ENCODE measurements at regions not wholly inside any gene's neighbourhood (a gene's known extent, or its start where the extent isn't known, plus 50 kb on each side); places are given as distances from the start of the nearest gene placed in this dataset.
"Not testable (repeated sequence)": the region's sequence is repeated elsewhere in the genome, so short reads cannot be mapped to it uniquely, and the experiment has no call there.

DNA sequence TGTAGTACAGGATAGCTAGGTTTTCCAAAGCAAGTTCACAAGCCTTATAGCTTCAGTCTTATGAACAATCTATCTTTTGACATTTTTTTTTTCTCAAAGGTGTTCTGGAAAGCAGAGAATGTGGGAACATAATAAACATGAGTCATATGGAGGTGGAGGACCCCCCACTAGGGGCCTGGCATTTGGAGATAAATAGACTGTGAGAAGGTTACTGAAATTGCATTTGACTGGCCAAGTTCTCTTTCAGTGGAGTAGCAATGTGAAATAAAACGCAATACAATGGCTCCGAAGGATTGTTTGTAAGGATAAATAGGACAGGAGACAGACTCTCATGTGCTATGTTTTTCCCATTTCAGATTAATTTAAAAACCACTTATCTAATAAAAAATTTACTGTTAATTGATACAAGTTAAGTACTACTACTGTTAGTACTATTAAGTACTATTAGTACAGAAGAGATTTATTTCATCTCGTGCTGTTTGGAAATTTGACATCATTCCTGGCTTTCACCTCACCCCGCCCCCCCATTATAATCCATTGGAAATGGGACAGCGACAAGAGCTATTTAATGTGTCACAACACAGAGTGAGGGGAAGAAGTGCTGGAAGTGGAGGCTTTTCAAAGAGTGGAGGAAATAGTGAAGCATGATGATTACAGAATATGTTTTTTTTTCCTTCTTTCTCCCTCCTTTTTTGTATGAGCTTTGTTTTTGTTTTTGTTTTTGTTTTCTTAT lies 122.6 kb upstream of the ID4 start:
- DNase-seq = no peak

DNA sequence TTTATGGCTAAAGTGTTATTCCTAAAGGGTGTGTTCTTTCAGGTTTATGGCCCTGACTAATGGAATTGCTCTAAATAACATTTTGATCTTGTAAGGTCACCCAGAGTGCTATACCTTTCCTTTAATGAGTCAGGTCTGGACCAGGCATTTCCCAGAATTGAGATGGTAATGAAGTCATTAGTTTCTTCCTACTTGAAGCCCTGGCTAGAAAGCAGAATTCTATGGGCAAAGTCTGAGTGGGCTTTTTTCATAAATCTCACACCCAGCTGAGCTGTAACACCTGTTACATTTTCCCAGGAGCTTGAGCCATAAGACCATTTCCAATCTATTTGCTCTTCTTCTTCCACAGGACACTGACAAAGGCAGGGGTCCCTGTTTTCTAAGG lies 122.0 kb upstream of the ID4 start:
- no peak for DNase-seq

GRCh38 chr6:19719691-19720128 lies 117.5 kb upstream of the ID4 start:
- DNase-seq = no peak

DNA sequence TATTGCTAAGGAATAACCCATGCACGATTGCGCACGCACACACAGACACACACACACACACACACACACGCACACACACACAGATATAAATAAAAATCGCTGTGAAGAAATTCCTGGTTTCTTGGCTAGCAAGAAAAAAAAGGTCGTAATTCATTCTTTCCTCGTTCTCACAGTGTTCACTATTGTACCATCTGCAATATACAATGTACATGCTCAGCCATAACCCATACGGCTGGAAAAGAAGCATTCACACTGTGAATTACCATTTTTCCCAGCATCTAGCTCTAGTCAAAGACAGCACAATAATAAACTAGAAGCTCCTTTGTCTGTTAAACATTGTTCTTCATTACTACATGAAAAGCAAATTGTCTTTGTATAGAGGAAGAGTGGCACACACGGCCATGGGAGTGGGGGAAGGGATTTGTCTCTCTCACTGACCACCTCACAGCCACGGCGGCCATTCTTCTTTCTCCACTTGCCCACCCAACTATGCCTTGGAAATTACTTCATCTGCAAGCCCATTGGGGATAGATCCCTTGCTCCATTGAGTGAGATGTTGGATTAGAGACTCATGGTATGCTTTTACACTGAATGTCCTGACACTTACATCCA lies 115.3 kb upstream of the ID4 start:
- no peak for DNase-seq

GRCh38 chr6:19722999-19723398 lies 114.2 kb upstream of the ID4 start:
- no peak for DNase-seq

- no peak for DNase-seq
Observed at GRCh38 chr6:19723545-19723944, 113.6 kb upstream of the ID4 start.

GRCh38 chr6:19725436-19725835 lies 111.7 kb upstream of the ID4 start:
- not testable (repeated sequence) for DNase-seq

DNA sequence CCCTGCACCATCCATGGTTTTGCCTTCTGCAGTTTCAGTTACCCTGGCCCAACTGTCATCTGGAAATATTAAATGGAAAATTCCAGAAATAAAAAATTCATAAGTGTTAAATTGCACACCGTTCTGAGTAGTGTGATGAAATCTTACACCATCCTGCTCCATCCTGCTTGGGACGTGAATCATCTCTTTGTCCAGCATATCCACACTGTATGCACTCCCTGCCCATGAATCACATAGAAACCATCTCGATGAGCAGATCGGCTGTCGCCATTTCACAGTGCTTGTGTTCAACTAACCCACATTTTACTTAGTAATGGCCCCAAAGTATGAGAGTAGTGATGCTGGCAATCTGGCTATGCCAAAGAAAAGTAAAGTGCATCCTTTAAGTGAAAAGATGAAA lies 105.9 kb upstream of the ID4 start:
- DNase-seq = no peak

GRCh38 chr6:19734061-19734460 lies 103.1 kb upstream of the ID4 start:
- DNase-seq = no peak

GRCh38 chr6:19734519-19734918 lies 102.7 kb upstream of the ID4 start:
- no peak for DNase-seq

DNA sequence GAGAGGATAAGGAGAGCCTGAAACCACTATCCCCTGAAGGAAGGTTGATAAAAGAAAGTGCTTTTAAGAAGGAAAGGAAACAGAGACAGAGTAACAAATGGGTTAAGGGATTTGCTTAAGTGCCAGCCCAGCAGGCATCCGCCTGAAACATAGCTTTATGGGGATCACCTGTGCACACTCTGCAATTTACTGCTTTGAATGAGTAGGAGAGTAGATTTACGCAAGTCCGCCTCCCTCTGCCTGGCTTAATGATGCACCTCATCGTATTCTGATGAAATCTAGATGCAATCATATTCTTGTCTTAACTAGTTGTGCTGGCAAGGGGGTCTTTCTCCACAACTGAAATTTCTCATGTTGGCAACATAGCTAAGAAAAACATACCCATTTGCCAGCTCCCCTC lies 101.1 kb upstream of the ID4 start:
- DNase-seq = no peak

DNA sequence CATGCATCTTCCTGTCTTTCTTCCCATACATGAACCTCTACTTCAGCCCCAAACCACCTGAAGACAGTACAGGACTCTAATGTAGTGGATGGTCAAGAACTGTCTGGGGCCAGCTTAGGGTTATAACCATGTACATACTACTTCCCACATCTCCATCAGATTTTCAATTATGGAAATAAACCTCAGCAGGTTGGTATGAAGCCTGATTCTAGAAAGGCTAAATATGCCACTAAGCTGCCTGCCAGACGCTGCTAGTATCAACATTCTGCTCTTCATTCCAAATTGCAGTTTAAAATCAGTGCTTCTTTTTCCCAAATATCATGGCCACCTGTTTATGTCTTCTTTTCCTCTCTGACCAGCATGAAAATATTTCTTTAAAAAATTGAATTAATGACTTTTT lies 99.2 kb upstream of the ID4 start:
- no peak for DNase-seq

DNA sequence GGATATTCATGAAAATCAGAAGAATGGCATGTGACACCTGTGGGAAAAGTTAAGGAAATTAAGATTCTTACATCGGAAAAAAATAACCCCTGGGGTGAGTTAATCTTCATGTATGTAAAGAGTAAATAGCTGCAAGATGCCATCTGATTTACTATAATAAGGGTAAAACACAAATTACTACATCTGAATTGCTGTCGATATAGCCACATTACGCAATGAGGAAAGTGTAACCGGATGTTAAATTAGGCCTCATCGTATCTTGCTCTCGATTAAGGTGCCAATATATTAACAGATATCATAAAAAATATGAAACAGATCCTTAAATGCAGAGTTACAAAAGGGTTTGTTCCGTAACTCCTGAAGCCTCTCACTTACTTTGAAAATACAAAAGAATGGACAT lies 87.4 kb upstream of the ID4 start:
- DNase-seq = no peak

DNA sequence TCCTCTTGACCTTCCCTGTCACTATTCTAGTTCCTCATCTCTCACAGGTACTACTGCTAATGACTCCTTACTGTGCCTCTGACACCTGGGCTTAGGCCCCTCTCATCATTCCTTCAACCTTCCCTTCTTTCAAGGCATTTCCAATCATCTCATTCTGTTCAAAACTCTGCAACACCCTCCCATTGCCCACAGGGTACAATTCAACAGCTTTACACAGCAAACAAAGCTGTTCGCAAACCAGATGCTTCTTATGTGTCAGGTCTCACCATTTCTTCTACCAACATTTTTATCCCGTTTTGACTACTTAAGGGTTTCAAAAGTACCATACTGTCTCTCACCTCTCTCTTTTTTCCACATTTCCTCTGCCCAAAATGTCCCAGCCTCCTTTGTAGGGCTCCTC lies 84.4 kb upstream of the ID4 start:
- DNase-seq = no peak

GRCh38 chr6:19753826-19754225 lies 83.3 kb upstream of the ID4 start:
- no peak for DNase-seq

GRCh38 chr6:19754686-19755085 lies 82.5 kb upstream of the ID4 start:
- DNase-seq = no peak

DNA sequence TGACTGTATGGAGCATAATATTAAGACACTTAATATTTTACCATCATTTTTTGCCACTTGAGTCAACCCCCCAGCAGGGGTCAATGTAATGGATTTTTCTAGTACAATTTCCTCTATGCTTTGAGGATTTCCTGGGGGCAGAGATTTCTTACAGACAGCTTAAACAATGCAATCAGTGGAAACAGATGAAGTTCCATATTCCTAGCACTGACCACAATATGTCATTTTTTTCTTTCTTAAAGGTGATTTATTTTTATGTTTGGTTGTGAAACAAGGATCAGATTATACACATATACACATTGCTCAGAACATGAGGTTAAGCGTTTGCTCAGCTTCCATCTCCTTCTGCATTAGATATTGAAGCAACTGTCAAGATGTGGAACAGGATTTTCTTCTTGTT lies 82.0 kb upstream of the ID4 start:
- DNase-seq = no peak

GRCh38 chr6:19757036-19757435 lies 80.1 kb upstream of the ID4 start:
- no peak for DNase-seq

GRCh38 chr6:19759117-19759880 lies 77.9 kb upstream of the ID4 start:
- DNase-seq = no peak

- no peak for DNase-seq
Observed at GRCh38 chr6:19761121-19761520, 76.0 kb upstream of the ID4 start.

DNA sequence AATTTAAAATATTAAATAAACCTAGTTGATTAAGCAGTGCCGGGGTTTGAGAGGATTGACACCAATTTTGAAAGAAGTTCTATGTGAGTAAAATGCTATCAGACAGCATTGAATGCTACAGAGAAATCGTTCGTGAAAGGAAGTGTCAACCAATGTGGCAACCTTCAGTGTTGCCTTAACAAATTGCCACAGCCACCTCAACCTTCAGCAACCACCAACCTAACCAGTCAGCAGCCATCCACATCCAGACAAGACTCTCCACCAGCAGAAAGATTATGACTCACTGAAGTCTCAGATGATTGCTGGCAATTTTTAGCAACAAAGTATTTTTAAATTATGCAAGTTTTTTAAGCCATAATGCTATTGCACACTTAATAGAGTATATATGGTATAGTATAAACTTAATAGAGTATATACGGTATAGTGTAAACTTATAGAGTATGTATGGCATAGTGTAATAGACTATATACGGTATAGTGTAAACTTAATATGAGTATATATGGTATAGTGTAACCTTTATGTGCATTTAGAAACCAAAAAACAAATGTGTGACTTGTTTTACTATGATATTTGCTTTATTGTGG lies 65.3 kb upstream of the ID4 start:
- DNase-seq = no peak

DNA sequence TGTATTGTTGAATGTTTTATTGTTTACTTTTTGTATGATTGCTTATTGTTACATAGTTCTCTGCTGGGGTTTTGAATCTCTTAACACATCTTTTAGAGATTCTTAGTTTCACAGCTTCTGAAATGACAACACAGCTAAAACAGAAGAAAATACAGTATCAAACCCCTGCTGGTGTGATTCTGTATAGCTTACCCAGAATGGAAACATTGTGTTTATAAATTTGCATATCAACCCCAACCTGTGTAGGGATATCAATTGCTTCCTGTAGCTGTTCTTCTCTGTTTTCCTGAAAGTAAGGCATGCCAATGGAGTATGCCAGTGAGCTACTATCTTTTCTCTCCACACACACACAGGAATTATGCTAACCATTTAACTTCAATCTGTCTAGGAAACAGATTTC lies 64.3 kb upstream of the ID4 start:
- DNase-seq = no peak

DNA sequence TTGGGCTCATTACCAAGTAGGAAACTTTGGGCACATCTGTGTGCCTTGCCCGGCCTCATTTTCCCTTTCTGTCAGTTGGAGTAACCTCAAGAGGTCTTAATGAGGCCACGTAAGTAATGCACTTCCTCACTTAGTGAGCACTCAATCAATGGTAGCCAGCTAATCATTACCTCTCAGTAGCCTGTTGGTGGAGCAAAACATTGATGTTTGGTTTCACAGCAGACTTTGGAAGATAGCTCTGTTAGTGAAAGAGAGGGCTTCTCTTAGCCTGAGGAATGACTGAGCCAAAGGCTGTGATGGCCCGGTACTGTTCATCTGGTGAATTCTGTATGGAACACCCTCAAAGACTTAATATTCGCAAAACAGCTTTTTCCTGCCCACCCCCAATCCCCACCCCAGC lies 55.9 kb upstream of the ID4 start:
- no peak for DNase-seq

DNA sequence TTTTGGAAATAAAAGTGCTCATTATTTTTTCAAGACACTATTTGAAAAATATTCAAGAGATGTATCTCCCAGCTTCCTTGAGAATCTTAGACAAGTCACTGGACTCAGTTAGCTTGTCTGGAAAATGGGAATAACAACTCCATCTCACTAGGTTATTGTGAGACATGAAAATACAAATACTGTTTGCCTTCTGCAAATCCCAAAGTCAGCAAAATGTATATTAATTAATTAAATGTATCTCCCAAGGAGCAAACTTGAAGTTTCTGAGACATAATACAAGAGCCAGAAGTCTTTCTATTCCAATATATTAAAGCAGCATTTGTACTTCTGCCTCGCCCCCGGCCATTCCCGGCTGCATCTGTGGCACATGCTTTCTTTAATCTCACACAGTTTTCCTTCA lies 54.6 kb upstream of the ID4 start:
- no peak for DNase-seq
